HEK293 (cell line): ENCODE measurements at regions not wholly inside any gene's neighbourhood (a gene's known extent, or its start where the extent isn't known, plus 50 kb on each side); places are given as distances from the start of the nearest gene placed in this dataset.
"Not testable (repeated sequence)": the region's sequence is repeated elsewhere in the genome, so short reads cannot be mapped to it uniquely, and the experiment has no call there.

Source experiments
- CTCF ChIA-PET: fragments of 350-600 bp; formaldehyde crosslinking; extraction: SDS; loops from one replicate; lab custom pipeline; 2021; ENCODE audit warnings: antibody characterized with exemption; lab: Yijun Ruan, JAX
- POLR2A ChIA-PET: fragments of 300-600 bp; formaldehyde crosslinking; extraction: SDS; loops from one replicate; lab custom pipeline; 2020; ENCODE audit warnings: antibody characterized with exemption, inconsistent platforms; lab: Yijun Ruan, JAX
- H3K27ac ChIP-seq: fragments of 200-500 bp; sonication (Bioruptor generic); 2 replicates; pipeline ENCODE4 v1.5.1; 2014; ENCODE audit warnings: low read depth, low read length, control low read depth, inconsistent platforms; ENCODE audit errors: extremely low read depth
- H3K36me3 ChIP-seq, 2 experiments: fragments of 200-500 bp in 1 of 2; sonication (Bioruptor generic) in 1 of 2; 1 replicate in 1 of 2; 2 replicates in 1 of 2; pipeline ENCODE4 v1.5.1; 2014 to 2017; ENCODE audit warnings: inconsistent platforms in 2 of 2, low read length in 2 of 2; ENCODE audit not compliant: control insufficient read depth in 2 of 2, insufficient read depth in 1 of 2
- H3K4me1 ChIP-seq: fragments of 200-500 bp; sonication (Bioruptor generic); 2 replicates; pipeline ENCODE4 v1.5.1; 2014; ENCODE audit warnings: mild to moderate bottlenecking, low read length, inconsistent platforms; ENCODE audit not compliant: control insufficient read depth, insufficient read depth
- H3K4me3 ChIP-seq: 2 replicates; pipeline ENCODE4 v1.5.1; 2011; ENCODE audit warnings: low read depth, mild to moderate bottlenecking, control low read depth, low read length, moderate library complexity
- H3K9me3 ChIP-seq: fragments of 200-500 bp; sonication (Bioruptor generic); 2 replicates; pipeline ENCODE4 v1.5.1; 2014; ENCODE audit warnings: low read depth, low read length, inconsistent platforms; ENCODE audit not compliant: control insufficient read depth, insufficient read depth
- BCL6B ChIP-seq: fragments of 450-650 bp; formaldehyde crosslinking; IDR thresholded peaks from 2 replicates; pipeline ENCODE4 v1.5.1; 2017; ENCODE audit warnings: missing biosample characterization, missing genetic modification characterization
- CTCF ChIP-seq: fragments of 450-650 bp; formaldehyde crosslinking; IDR thresholded peaks from 2 replicates; pipeline ENCODE4 v1.5.1; 2016; ENCODE audit warnings: missing biosample characterization, missing genetic modification characterization
- HOXA7 ChIP-seq: sonication (generic); formaldehyde crosslinking; IDR thresholded peaks from 2 replicates; pipeline ENCODE4 v1.8.1; 2022; ENCODE audit warnings: missing genetic modification reagents, borderline replicate concordance
- PRDM1 ChIP-seq: fragments of 450-650 bp; formaldehyde crosslinking; IDR thresholded peaks from 2 replicates; pipeline ENCODE4; 2016; ENCODE audit warnings: missing biosample characterization, missing genetic modification characterization
- SCRT1 ChIP-seq: fragments of 450-650 bp; formaldehyde crosslinking; IDR thresholded peaks from 2 replicates; pipeline ENCODE4 v1.5.1; 2016; ENCODE audit warnings: missing biosample characterization, missing genetic modification characterization, borderline replicate concordance
- SP2 ChIP-seq: fragments of 450-650 bp; formaldehyde crosslinking; IDR thresholded peaks from 2 replicates; pipeline ENCODE4 v1.5.1; 2016; ENCODE audit warnings: missing biosample characterization, missing genetic modification characterization
- ZNF140 ChIP-seq: fragments of 450-650 bp; formaldehyde crosslinking; IDR thresholded peaks from 2 replicates; pipeline ENCODE4 v1.5.1; 2016; ENCODE audit warnings: missing biosample characterization, missing genetic modification characterization
- ZNF2 ChIP-seq: fragments of 450-650 bp; formaldehyde crosslinking; IDR thresholded peaks from 2 replicates; pipeline ENCODE4 v1.5.1; 2016; ENCODE audit warnings: missing biosample characterization, missing genetic modification characterization
- ZNF202 ChIP-seq: fragments of 450-650 bp; formaldehyde crosslinking; IDR thresholded peaks from 2 replicates; pipeline ENCODE4 v1.5.1; 2016; ENCODE audit warnings: missing biosample characterization, missing genetic modification characterization, borderline replicate concordance
- ZNF292 ChIP-seq: fragments of 450-650 bp; formaldehyde crosslinking; IDR thresholded peaks from 2 replicates; pipeline ENCODE4 v1.5.1; 2016; ENCODE audit warnings: low read depth, missing biosample characterization, missing genetic modification characterization, borderline replicate concordance
- ZNF302 ChIP-seq: fragments of 450-650 bp; formaldehyde crosslinking; IDR thresholded peaks from 2 replicates; pipeline ENCODE4 v1.5.1; 2016; ENCODE audit warnings: missing biosample characterization, missing genetic modification characterization, low read depth
- ZNF341 ChIP-seq: fragments of 450-650 bp; formaldehyde crosslinking; IDR thresholded peaks from 2 replicates; pipeline ENCODE4; 2016; ENCODE audit warnings: low read depth, missing biosample characterization, missing genetic modification characterization
- ZNF48 ChIP-seq: fragments of 450-650 bp; formaldehyde crosslinking; IDR thresholded peaks from 2 replicates; pipeline ENCODE4 v1.5.1; 2016; ENCODE audit warnings: missing biosample characterization, missing genetic modification characterization
- ZNF514 ChIP-seq: fragments of 450-650 bp; formaldehyde crosslinking; IDR thresholded peaks from 2 replicates; pipeline ENCODE4 v1.5.1; 2016; ENCODE audit warnings: missing biosample characterization, missing genetic modification characterization
- ZNF560 ChIP-seq: fragments of 450-650 bp; formaldehyde crosslinking; IDR thresholded peaks from 2 replicates; pipeline ENCODE4 v1.5.1; 2017; ENCODE audit warnings: missing biosample characterization, missing genetic modification characterization, borderline replicate concordance
- ZNF561 ChIP-seq: fragments of 450-650 bp; IDR thresholded peaks from 2 replicates; pipeline ENCODE4 v1.5.1; 2018; ENCODE audit warnings: missing biosample characterization, missing genetic modification characterization, borderline replicate concordance
- ZNF600 ChIP-seq: fragments of 450-650 bp; formaldehyde crosslinking; IDR thresholded peaks from 2 replicates; pipeline ENCODE4 v1.5.1; 2016; ENCODE audit warnings: missing biosample characterization, missing genetic modification characterization
- ZNF621 ChIP-seq: fragments of 450-650 bp; formaldehyde crosslinking; IDR thresholded peaks from 2 replicates; pipeline ENCODE4 v1.5.1; 2017; ENCODE audit warnings: missing biosample characterization, missing genetic modification characterization

- TF ChIP-seq SCRT1 (tag by site-specific recombination): no peak
- no peak for TF ChIP-seq ZNF561 (tag by site-specific recombination)
- TF ChIP-seq ZNF2: no peak
- TF ChIP-seq CTCF: no peak
- TF ChIP-seq ZNF48: no peak
- TF ChIP-seq ZNF292 (tag by site-specific recombination): no peak
- TF ChIP-seq, all 188 proteins: peak for 0
- Histone ChIP-seq H3K36me3 (no peaks in the 10 kb centered on the region), H3K9me3 (no peaks in the 10 kb centered on the region), H3K4me3 (no peak overlapping the region), H3K4me1 (no peaks in the 10 kb centered on the region), H3K27ac (no peak overlapping the region)
- ChIA-PET CTCF (interaction anchor here (0.6 kb wide), 2 partner anchors 259 to 1159 kb away, joined by 4 read pairs; no protein-coding TSS in a partner anchor), POLR2A (no interaction called here)
These were observed 238.3 kb downstream of the MEF2C start for GRCh38 chr5:88644676-88645075.

GRCh38 chr5:88643315-88643714, 239.7 kb downstream of the MEF2C start:
- Histone ChIP-seq H3K36me3 (no peaks in the 10 kb centered on the region), H3K9me3 (no peaks in the 10 kb centered on the region), H3K27ac (no peak overlapping the region), H3K4me3 (no peak overlapping the region), H3K4me1 (no peaks in the 10 kb centered on the region)
- TF ChIP-seq BCL6B (no peak), ZNF514 (no peak), ZNF341 (tag by site-specific recombination) (no peak), ZNF202 (no peak), ZNF302 (tag by site-specific recombination) (no peak), ZNF560 (no peak), ZNF600 (no peak), ZNF621 (no peak), SP2 (tag by site-specific recombination) (no peak), ZNF140 (tag by site-specific recombination) (no peak), HOXA7 (CRISPR knock-in tag) (no peak)
- ChIA-PET CTCF (interaction anchor here (1.7 kb wide), 1 partner anchor 41 kb away, joined by 4 read pairs; no protein-coding TSS in a partner anchor), POLR2A (interaction anchor here (1.0 kb wide), 1 partner anchor 31 kb away, joined by 3 read pairs; no protein-coding TSS in a partner anchor)

GRCh38 chr5:88634014-88634413, 249.0 kb downstream of the MEF2C start:
- CTCF ChIA-PET: no interaction called here
- no peak overlapping the region for H3K27ac ChIP-seq
- no peak for TF ChIP-seq PRDM1
- no peaks in the 10 kb centered on the region for H3K9me3 ChIP-seq
- no peaks in the 10 kb centered on the region for H3K4me1 ChIP-seq
- no peak overlapping the region for H3K4me3 ChIP-seq
- H3K36me3 ChIP-seq: no peaks in the 10 kb centered on the region
- POLR2A ChIA-PET: no interaction called here

GRCh38 chr5:88622890-88623289, 260.1 kb downstream of the MEF2C start:
- H3K4me3 ChIP-seq, H3K27ac ChIP-seq, POLR2A ChIA-PET, H3K4me1 ChIP-seq, H3K9me3 ChIP-seq, CTCF ChIA-PET, H3K36me3 ChIP-seq: not testable (repeated sequence)

GRCh38 chr5:88615767-88616166, 267.2 kb downstream of the MEF2C start:
- H3K4me3 ChIP-seq, POLR2A ChIA-PET, H3K27ac ChIP-seq, H3K9me3 ChIP-seq, H3K36me3 ChIP-seq, H3K4me1 ChIP-seq, CTCF ChIA-PET: not testable (repeated sequence)
